Activated CD8-positive, alpha-beta T cell treated with anti-CD3 and anti-CD28 coated beads for 36 hours (primary cell): ENCODE measurements at regions not wholly inside any gene's neighbourhood (a gene's known extent, or its start where the extent isn't known, plus 50 kb on each side); places are given as distances from the start of the nearest gene placed in this dataset.
"Not testable (repeated sequence)": the region's sequence is repeated elsewhere in the genome, so short reads cannot be mapped to it uniquely, and the experiment has no call there.

ENCODE experiments used
- ATAC-seq: fragments of 200-7000 bp; cut with Tn5 transposase; one replicate; pipeline ENCODE4 v1.10.0; 2021; ENCODE audit warnings: mild to moderate bottlenecking, moderate library complexity
- CTCF ChIA-PET: fragments of 350-600 bp; sonication (Branson Sonifier 250); formaldehyde crosslinking; loops from one replicate; lab custom pipeline; 2021; ENCODE audit warnings: antibody characterized with exemption; lab: Charles Lee
- POLR2A ChIA-PET: fragments of 350-600 bp; sonication (Branson Sonifier 250); formaldehyde crosslinking; loops from one replicate; lab custom pipeline; 2021; ENCODE audit warnings: antibody characterized with exemption; lab: Charles Lee
- DNase-seq: peaks from one replicate; pipeline ENCODE4 v3.0.0-alpha.2; 2020
- H3K27ac Mint-ChIP-seq: one replicate; pipeline ENCODE4 v1.8.0; 2021; ENCODE audit warnings: mild to moderate bottlenecking, mixed read lengths
- H3K27me3 Mint-ChIP-seq: one replicate; pipeline ENCODE4 v1.8.0; 2021; ENCODE audit warnings: mixed read lengths
- H3K36me3 Mint-ChIP-seq: one replicate; pipeline ENCODE4 v1.8.0; 2021; ENCODE audit warnings: low read depth, mixed read lengths
- H3K4me1 Mint-ChIP-seq: one replicate; pipeline ENCODE4 v1.8.0; 2021; ENCODE audit warnings: low read depth, mixed read lengths
- H3K4me3 Mint-ChIP-seq: one replicate; pipeline ENCODE4 v1.8.0; 2021; ENCODE audit warnings: mild to moderate bottlenecking, moderate library complexity, mixed read lengths
- H3K9me3 Mint-ChIP-seq: one replicate; pipeline ENCODE4 v1.8.0; 2021; ENCODE audit warnings: mixed read lengths
- CTCF ChIP-seq: fragments of 200-600 bp; IDR thresholded peaks from one replicate; pipeline ENCODE4 v1.8.0; 2022; ENCODE audit warnings: antibody characterized with exemption, mild to moderate bottlenecking
- intact Hi-C: fragments of 100-400 bp; cut with micrococcal nuclease; formaldehyde crosslinking; loops from one replicate; pipeline ENCODE4 v1.10.0; 2022

- no peak for ATAC-seq
- ChIA-PET CTCF (no interaction called here), POLR2A (no interaction called here)
- Mint-ChIP-seq H3K27me3 (no peaks in the 10 kb centered on the region), H3K9me3 (peaks cover 6% of the 10 kb centered on the region), H3K36me3 (no peaks in the 10 kb centered on the region), H3K4me3 (no peak overlapping the region), H3K4me1 (no peaks in the 10 kb centered on the region), H3K27ac (no peak overlapping the region)
- TF ChIP-seq CTCF: no peak
- no peak for DNase-seq
- intact Hi-C loops: no loop called here
These were observed 213.7 kb upstream of the HES1 start for GRCh38 chr3:193922034-193922774.

GRCh38 chr3:193923958-193924357 is 212.0 kb upstream of the HES1 start:
- CTCF ChIA-PET, H3K27ac Mint-ChIP-seq, ATAC-seq, H3K4me1 Mint-ChIP-seq, H3K9me3 Mint-ChIP-seq, intact Hi-C loops, POLR2A ChIA-PET, H3K36me3 Mint-ChIP-seq, DNase-seq, H3K4me3 Mint-ChIP-seq, H3K27me3 Mint-ChIP-seq: not testable (repeated sequence)

GRCh38 chr3:193926071-193926470 is 209.9 kb upstream of the HES1 start:
- H3K4me1 Mint-ChIP-seq, H3K27me3 Mint-ChIP-seq, H3K4me3 Mint-ChIP-seq, H3K36me3 Mint-ChIP-seq, CTCF ChIA-PET, intact Hi-C loops, ATAC-seq, H3K27ac Mint-ChIP-seq, POLR2A ChIA-PET, DNase-seq, H3K9me3 Mint-ChIP-seq: not testable (repeated sequence)

- CTCF ChIA-PET, H3K27ac Mint-ChIP-seq, POLR2A ChIA-PET, H3K27me3 Mint-ChIP-seq, H3K36me3 Mint-ChIP-seq, intact Hi-C loops, ATAC-seq, H3K4me3 Mint-ChIP-seq, H3K9me3 Mint-ChIP-seq, DNase-seq, H3K4me1 Mint-ChIP-seq: not testable (repeated sequence)
These were observed 208.3 kb upstream of the HES1 start for GRCh38 chr3:193927413-193928206.

- no peaks in the 10 kb centered on the region for H3K36me3 Mint-ChIP-seq
- ATAC-seq (no peak), DNase-seq (no peak)
- no peak overlapping the region for H3K27ac Mint-ChIP-seq
- no peak overlapping the region for H3K4me3 Mint-ChIP-seq
- TF ChIP-seq CTCF: no peak
- peaks cover 6% of the 10 kb centered on the region for H3K27me3 Mint-ChIP-seq
- ChIA-PET POLR2A (interaction anchor here (1.5 kb wide), 1 partner anchor 12 kb away, joined by 3 read pairs; no protein-coding TSS in a partner anchor), CTCF (interaction anchor here (2.4 kb wide), 1 partner anchor 14 kb away, joined by 6 read pairs; no protein-coding TSS in a partner anchor)
- H3K4me1 Mint-ChIP-seq: no peaks in the 10 kb centered on the region
- H3K9me3 Mint-ChIP-seq: peaks cover 5% of the 10 kb centered on the region
- intact Hi-C loops: no loop called here
These were observed 207.4 kb upstream of the HES1 start for GRCh38 chr3:193928354-193929209.

- no peak for DNase-seq
- ChIA-PET POLR2A (interaction anchor here (1.5 kb wide), 1 partner anchor 11 kb away, joined by 3 read pairs; no protein-coding TSS in a partner anchor), CTCF (interaction anchor here (2.4 kb wide), 1 partner anchor 15 kb away, joined by 6 read pairs; no protein-coding TSS in a partner anchor)
- ATAC-seq: no peak
- no peak overlapping the region for H3K27ac Mint-ChIP-seq
- intact Hi-C loops: no loop called here
- H3K9me3 Mint-ChIP-seq: no peaks in the 10 kb centered on the region
- H3K27me3 Mint-ChIP-seq: peaks cover 6% of the 10 kb centered on the region
- no peaks in the 10 kb centered on the region for H3K36me3 Mint-ChIP-seq
- TF ChIP-seq CTCF: no peak
- no peaks in the 10 kb centered on the region for H3K4me1 Mint-ChIP-seq
- no peak overlapping the region for H3K4me3 Mint-ChIP-seq
These were observed 206.6 kb upstream of the HES1 start for GRCh38 chr3:193929373-193929772.
